Liver (tissue), 8 donors: ENCODE measurements at regions not wholly inside any gene's neighbourhood (a gene's known extent, or its start where the extent isn't known, plus 50 kb on each side); places are given as distances from the start of the nearest gene placed in this dataset.

ENCODE experiments used
- DNase-seq: peaks from one replicate; pipeline ENCODE4 v3.0.0-alpha.2; 2017; ENCODE audit warnings: low spot score
- H3K27ac ChIP-seq, 2 donors: one replicate each; pipeline ENCODE4 v1.7.0; 2013; ENCODE audit warnings: inconsistent platforms in 2 of 2, low read length in 2 of 2, control low read depth in 1 of 2, low read depth in 1 of 2, mild to moderate bottlenecking in 1 of 2
- H3K27me3 ChIP-seq, 4 donors: one replicate each; pipeline versions ENCODE4 v1.6.1 to v1.7.0; 2013; ENCODE audit warnings: low read length in 3 of 4, inconsistent platforms in 1 of 4, mild to moderate bottlenecking in 1 of 4, moderate library complexity in 1 of 4; ENCODE audit not compliant: control insufficient read depth in 4 of 4, insufficient read depth in 4 of 4
- H3K36me3 ChIP-seq, 4 donors: one replicate each; pipeline versions ENCODE4 v1.6.1 to v1.7.0; 2013; ENCODE audit warnings: low read length in 3 of 4, mild to moderate bottlenecking in 3 of 4, low read depth in 1 of 4, moderate library complexity in 1 of 4; ENCODE audit not compliant: control insufficient read depth in 4 of 4, insufficient read depth in 3 of 4
- H3K4me1 ChIP-seq, 4 donors: one replicate each; pipeline versions ENCODE4 v1.6.1 to v1.7.0; 2013; ENCODE audit warnings: low read length in 3 of 4, mild to moderate bottlenecking in 3 of 4, moderate library complexity in 1 of 4; ENCODE audit not compliant: control insufficient read depth in 4 of 4, insufficient read depth in 4 of 4
- H3K4me3 ChIP-seq, 3 donors: one replicate each; pipeline versions ENCODE4 v1.6.1 to v1.7.0; 2013; ENCODE audit warnings: low read length in 3 of 3, control low read depth in 1 of 3, low read depth in 1 of 3, mild to moderate bottlenecking in 1 of 3
- H3K9ac ChIP-seq, 2 donors: one replicate each; pipeline ENCODE4 v1.7.0; 2013; ENCODE audit warnings: low read length in 2 of 2, mild to moderate bottlenecking in 2 of 2, moderate library complexity in 2 of 2, control low read depth in 1 of 2, low read depth in 1 of 2
- H3K9me3 ChIP-seq, 4 donors: one replicate each; pipeline versions ENCODE4 v1.6.1 to v1.7.0; 2013; ENCODE audit warnings: low read length in 3 of 4; ENCODE audit not compliant: control insufficient read depth in 4 of 4
- ATF3 ChIP-seq: IDR thresholded peaks from 2 replicates; pipeline ENCODE4 v1.6.1; 2016; ENCODE audit warnings: antibody characterized with exemption
- CTCF ChIP-seq: fragments of 150-350 bp; IDR thresholded peaks from 2 replicates; pipeline ENCODE4 v1.5.1; 2017; ENCODE audit warnings: improper control_type of control experiment, low read depth, low read length; ENCODE audit not compliant: missing input control
- EGR1 ChIP-seq, 2 donors: IDR thresholded peaks; 2 replicates each; pipeline ENCODE4 v1.6.1; 2016 to 2018; ENCODE audit warnings: antibody characterized with exemption in 2 of 2, low read depth in 2 of 2
- FOXA1 ChIP-seq: IDR thresholded peaks from 2 replicates; pipeline ENCODE4 v1.6.1; 2016; ENCODE audit warnings: antibody characterized with exemption
- FOXA2 ChIP-seq: IDR thresholded peaks from 2 replicates; pipeline ENCODE4 v1.6.1; 2016; ENCODE audit warnings: antibody characterized with exemption
- GABPA ChIP-seq, 2 donors: IDR thresholded peaks in 1 of 2; conservative IDR thresholded peaks in 1 of 2; 2 replicates each; pipeline ENCODE4 v1.6.1; 2016; ENCODE audit warnings: antibody characterized with exemption in 2 of 2, mild to moderate bottlenecking in 1 of 2, moderate library complexity in 1 of 2
- HNF4A ChIP-seq, 2 donors: conservative IDR thresholded peaks; 2 replicates each; pipeline ENCODE4 v1.6.1; 2016; ENCODE audit warnings: antibody characterized with exemption in 2 of 2, mild to moderate bottlenecking in 2 of 2
- HNF4G ChIP-seq: IDR thresholded peaks from 2 replicates; pipeline ENCODE4 v1.6.1; 2016; ENCODE audit warnings: antibody characterized with exemption
- JUND ChIP-seq, 2 donors: IDR thresholded peaks; 2 replicates each; pipeline ENCODE4 v1.6.1; 2016; ENCODE audit warnings: antibody characterized with exemption in 2 of 2
- MAX ChIP-seq: IDR thresholded peaks from 2 replicates; pipeline ENCODE4 v1.6.1; 2016; ENCODE audit warnings: antibody characterized with exemption
- NR2F2 ChIP-seq: IDR thresholded peaks from 2 replicates; pipeline ENCODE4 v1.6.1; 2016; ENCODE audit warnings: antibody characterized with exemption
- RAD21 ChIP-seq, 2 donors: IDR thresholded peaks; 2 replicates each; pipeline ENCODE4 v1.6.1; 2016; ENCODE audit warnings: antibody characterized with exemption in 2 of 2, mild to moderate bottlenecking in 2 of 2
- REST ChIP-seq: IDR thresholded peaks from 2 replicates; pipeline ENCODE4 v1.6.1; 2016; ENCODE audit warnings: antibody characterized with exemption, mild to moderate bottlenecking
- RXRA ChIP-seq, 2 donors: IDR thresholded peaks; 2 replicates each; pipeline ENCODE4 v1.6.1; 2017 to 2018; ENCODE audit warnings: antibody characterized with exemption in 2 of 2, mild to moderate bottlenecking in 1 of 2
- SP1 ChIP-seq: IDR thresholded peaks from 2 replicates; pipeline ENCODE4 v1.6.1; 2018; ENCODE audit warnings: antibody characterized with exemption, mild to moderate bottlenecking
- TAF1 ChIP-seq: conservative IDR thresholded peaks from 2 replicates; pipeline ENCODE4 v1.6.1; 2016; ENCODE audit warnings: antibody characterized with exemption, mild to moderate bottlenecking
- YY1 ChIP-seq: IDR thresholded peaks from 2 replicates; pipeline ENCODE4 v1.6.1; 2016; ENCODE audit warnings: antibody characterized with exemption, mild to moderate bottlenecking
- ZBTB33 ChIP-seq: IDR thresholded peaks from 2 replicates; pipeline ENCODE4 v1.6.1; 2016; ENCODE audit warnings: antibody characterized with exemption
- WGBS: extraction: QIAGEN DNeasy Blood & Tissue Kit; methylation state at CpG from one replicate; pipeline ENCODE4 v1.1.7; 2013; 5-methylcytosine and 5-hydroxymethylcytosine counted together
- donor health status: healthy.
- donor health status: healthy.
- donor health status: healthy.
- donor health status: healthy.
- donor health status: healthy.

- Histone ChIP-seq H3K27ac (no peak overlapping the region), H3K4me1 (no peaks in the 10 kb centered on the region), H3K36me3 (no peaks in the 10 kb centered on the region), H3K27me3 (no peaks in the 10 kb centered on the region), H3K4me3 (no peak overlapping the region), H3K9ac (no peak overlapping the region), H3K9me3 (peaks cover 0 to 2% (median 0%) of the 10 kb centered on the region in 4 donors)
- WGBS: 97% methylated on average over 2 of the region's 2 CpGs
- DNase-seq: no peak
- TF ChIP-seq SP1 (no peak), JUND (IDR thresholded peaks at IDR 0.05) (no peak), GABPA (IDR thresholded peaks at IDR 0.05 in 1 of 2, conservative IDR thresholded peaks at IDR 0.05 in 1 of 2) (no peak), TAF1 (no peak), RAD21 (IDR thresholded peaks at IDR 0.05) (no peak), HNF4A (conservative IDR thresholded peaks at IDR 0.05) (no peak), FOXA1 (no peak), HNF4G (no peak), MAX (no peak), YY1 (no peak), ATF3 (no peak), CTCF (no peak), REST (no peak), EGR1 (IDR thresholded peaks at IDR 0.05; ENCODE audit: low read depth in 2 of 2) (no peak), FOXA2 (no peak), ZBTB33 (no peak), RXRA (IDR thresholded peaks at IDR 0.05) (no peak), NR2F2 (no peak)
Measured at GRCh38 chr1:56313560-56313959, 265.8 kb downstream of the PLPP3 start.

GRCh38 chr1:56311766-56312165 is 267.6 kb downstream of the PLPP3 start:
- Histone ChIP-seq H3K27me3 (no peaks in the 10 kb centered on the region), H3K4me3 (no peak overlapping the region), H3K27ac (no peak overlapping the region), H3K9me3 (peaks cover 0 to 2% (median under 1%) of the 10 kb centered on the region in 4 donors), H3K36me3 (no peaks in the 10 kb centered on the region), H3K9ac (no peak overlapping the region), H3K4me1 (no peaks in the 10 kb centered on the region)
- DNase-seq: no peak
- WGBS: 46% methylated on average over 2 of the region's 2 CpGs
- TF ChIP-seq YY1: no peak
- TF ChIP-seq REST: no peak
- TF ChIP-seq EGR1 (IDR thresholded peaks at IDR 0.05; ENCODE audit: low read depth in 2 of 2): no peak
- no peak for TF ChIP-seq SP1
- TF ChIP-seq GABPA (IDR thresholded peaks at IDR 0.05 in 1 of 2, conservative IDR thresholded peaks at IDR 0.05 in 1 of 2): no peak
